C4-2B (cell line): ENCODE measurements at regions not wholly inside any gene's neighbourhood (a gene's known extent, or its start where the extent isn't known, plus 50 kb on each side); places are given as distances from the start of the nearest gene placed in this dataset.

ENCODE experiments used
- ZFX ChIP-seq: fragments of 450-650 bp; IDR thresholded peaks from 2 replicates; pipeline ENCODE4 v1.6.1; 2017
- TF ChIP-seq, protein P1 (sequence below): fragments of 450-650 bp; conservative IDR thresholded peaks from 2 replicates; pipeline ENCODE4 v1.5.1; 2017; ENCODE audit warnings: mild to moderate bottlenecking

DNA sequence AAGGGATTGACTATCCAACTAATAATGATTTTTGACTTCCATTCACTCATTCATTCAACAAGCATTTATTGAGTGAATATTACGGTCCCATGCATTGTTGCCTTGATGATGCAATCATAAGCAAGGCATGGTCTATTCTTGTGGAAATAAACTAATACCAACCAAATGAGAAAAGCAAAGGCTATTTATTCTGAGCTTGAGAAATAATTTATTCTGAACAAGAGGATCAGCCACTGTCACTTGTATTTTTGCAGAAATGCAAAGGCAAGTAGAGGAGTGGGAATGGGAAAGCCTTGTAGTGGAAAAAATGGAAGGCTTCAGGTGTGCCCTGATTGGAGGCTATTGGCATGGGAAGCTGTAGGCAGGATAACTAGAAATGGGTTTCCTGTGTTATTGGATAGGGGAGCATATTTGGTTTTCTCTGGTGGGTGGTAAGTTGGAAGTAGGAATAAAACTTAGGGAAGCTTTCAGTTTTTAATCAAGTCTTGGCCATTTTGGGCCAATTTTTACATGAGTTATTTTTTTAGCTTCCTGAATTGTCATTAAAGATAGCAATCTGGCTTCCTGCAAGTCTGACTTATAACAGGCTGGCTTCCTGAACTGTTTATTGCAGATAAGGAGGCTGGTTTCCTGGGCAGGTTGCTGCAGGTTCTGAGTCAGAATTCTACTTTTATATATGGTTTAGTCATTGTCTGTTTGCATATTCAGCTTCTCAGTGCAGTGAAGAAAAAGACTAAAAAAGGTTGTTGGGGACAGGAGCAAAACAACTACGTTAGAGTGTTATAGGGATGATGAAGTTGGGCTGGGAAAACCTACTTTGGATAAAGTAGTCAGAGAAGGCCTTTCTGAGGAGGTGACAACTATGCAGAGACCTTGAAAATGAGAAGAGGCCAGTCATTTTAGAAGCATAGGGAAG, 106.7 kb downstream of the APIP start:
- TF ChIP-seq, protein P1, sequence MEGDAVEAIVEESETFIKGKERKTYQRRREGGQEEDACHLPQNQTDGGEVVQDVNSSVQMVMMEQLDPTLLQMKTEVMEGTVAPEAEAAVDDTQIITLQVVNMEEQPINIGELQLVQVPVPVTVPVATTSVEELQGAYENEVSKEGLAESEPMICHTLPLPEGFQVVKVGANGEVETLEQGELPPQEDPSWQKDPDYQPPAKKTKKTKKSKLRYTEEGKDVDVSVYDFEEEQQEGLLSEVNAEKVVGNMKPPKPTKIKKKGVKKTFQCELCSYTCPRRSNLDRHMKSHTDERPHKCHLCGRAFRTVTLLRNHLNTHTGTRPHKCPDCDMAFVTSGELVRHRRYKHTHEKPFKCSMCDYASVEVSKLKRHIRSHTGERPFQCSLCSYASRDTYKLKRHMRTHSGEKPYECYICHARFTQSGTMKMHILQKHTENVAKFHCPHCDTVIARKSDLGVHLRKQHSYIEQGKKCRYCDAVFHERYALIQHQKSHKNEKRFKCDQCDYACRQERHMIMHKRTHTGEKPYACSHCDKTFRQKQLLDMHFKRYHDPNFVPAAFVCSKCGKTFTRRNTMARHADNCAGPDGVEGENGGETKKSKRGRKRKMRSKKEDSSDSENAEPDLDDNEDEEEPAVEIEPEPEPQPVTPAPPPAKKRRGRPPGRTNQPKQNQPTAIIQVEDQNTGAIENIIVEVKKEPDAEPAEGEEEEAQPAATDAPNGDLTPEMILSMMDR = no peak
- TF ChIP-seq ZFX = no peak
